SK-N-SH (cell line): ENCODE measurements at regions not wholly inside any gene's neighbourhood (a gene's known extent, or its start where the extent isn't known, plus 50 kb on each side); places are given as distances from the start of the nearest gene placed in this dataset.

Experiments used
- CTCF ChIA-PET: fragments of 300-600, 350-600 bp; formaldehyde crosslinking; extraction: SDS; loops from one replicate; lab custom pipeline; 2021; lab: Yijun Ruan, JAX
- POLR2A ChIA-PET: fragments of 350-600 bp; sonication (Branson Sonifier 250); formaldehyde crosslinking; extraction: SDS; loops from one replicate; lab custom pipeline; 2020; ENCODE audit warnings: antibody characterized with exemption, inconsistent platforms; lab: Yijun Ruan, JAX
- DNase-seq: peaks from one replicate; pipeline ENCODE4 v3.0.0; 2012
- H2AFZ ChIP-seq: fragments of 200-600 bp; sonication (generic); 2 replicates; pipeline ENCODE4 v1.8.1; 2016; ENCODE audit warnings: antibody characterized with exemption, mild to moderate bottlenecking, low read depth
- H3F3A ChIP-seq: fragments of 200-600 bp; sonication (generic); replicated peaks from 2 replicates; pipeline ENCODE3; 2016; ENCODE audit warnings: antibody characterized with exemption, mild to moderate bottlenecking; ENCODE audit not compliant: insufficient read depth
- H3K27ac ChIP-seq, 2 experiments: fragments of 200-500 bp in 1 of 2; fragments of 200-600 bp in 1 of 2; sonication (Bioruptor generic) in 1 of 2; sonication (generic), shearing (Covaris generic) in 1 of 2; 2 replicates each; pipeline versions ENCODE4 v1.5.1 to v1.6.1; 2014 to 2016; ENCODE audit warnings: low read depth in 2 of 2, inconsistent platforms in 1 of 2, low read length in 1 of 2, mild to moderate bottlenecking in 1 of 2, mixed read lengths in 1 of 2
- H3K27me3 ChIP-seq: fragments of 200-600 bp; sonication (generic), shearing (Covaris generic); 2 replicates; pipeline ENCODE4 v1.6.1; 2016; ENCODE audit warnings: mixed run types; ENCODE audit not compliant: insufficient read depth
- H3K36me3 ChIP-seq, 2 experiments: fragments of 200-500 bp in 1 of 2; fragments of 200-600 bp in 1 of 2; sonication (Bioruptor generic) in 1 of 2; sonication (generic) in 1 of 2; replicated peaks in 1 of 2; 2 replicates each; pipeline versions ENCODE3 to v1.5.1; 2014 to 2016; ENCODE audit warnings: low read length in 1 of 2, mild to moderate bottlenecking in 1 of 2; ENCODE audit not compliant: insufficient read depth in 2 of 2, control insufficient read depth in 1 of 2
- H3K4me1 ChIP-seq, 2 experiments: fragments of 200-500 bp in 1 of 2; fragments of 200-600 bp in 1 of 2; sonication (Bioruptor generic) in 1 of 2; sonication (generic), shearing (Covaris generic) in 1 of 2; 2 replicates each; pipeline versions ENCODE4 v1.5.1 to v1.6.1; 2014 to 2016; ENCODE audit warnings: low read depth in 1 of 2, low read length in 1 of 2, mixed run types in 1 of 2; ENCODE audit not compliant: insufficient read depth in 2 of 2, control insufficient read depth in 1 of 2
- H3K4me2 ChIP-seq: fragments of 200-600 bp; sonication (generic), shearing (Covaris generic); 2 replicates; pipeline ENCODE4 v1.6.1; 2017; ENCODE audit warnings: mixed run types
- H3K4me3 ChIP-seq, 2 experiments: fragments of 200-500 bp in 1 of 2; fragments of 200-600 bp in 1 of 2; sonication (Bioruptor generic) in 1 of 2; sonication (generic), shearing (Covaris generic) in 1 of 2; 2 replicates each; pipeline versions ENCODE4 v1.5.1 to v1.8.1; 2014 to 2016; ENCODE audit warnings: low read depth in 2 of 2, inconsistent platforms in 1 of 2, low read length in 1 of 2, mild to moderate bottlenecking in 1 of 2, mixed read lengths in 1 of 2, moderate library complexity in 1 of 2
- H3K79me2 ChIP-seq: fragments of 200-600 bp; sonication (generic); 2 replicates; pipeline ENCODE4 v1.8.1; 2017; ENCODE audit warnings: mild to moderate bottlenecking; ENCODE audit not compliant: insufficient read depth
- H3K9ac ChIP-seq: fragments of 200-600 bp; sonication (generic); 2 replicates; pipeline ENCODE4 v1.6.1; 2017; ENCODE audit warnings: mixed run types
- H3K9me2 ChIP-seq: fragments of 200-600 bp; sonication (generic); 2 replicates; pipeline ENCODE4 v1.6.1; 2017; ENCODE audit warnings: mixed run types
- H3K9me3 ChIP-seq: fragments of 200-600 bp; sonication (generic); 2 replicates; pipeline ENCODE4 v1.6.1; 2017; ENCODE audit warnings: mixed run types, mild to moderate bottlenecking, moderate library complexity
- H4K20me1 ChIP-seq: fragments of 200-600 bp; sonication (generic); 2 replicates; pipeline ENCODE4 v1.6.1; 2017; ENCODE audit warnings: mild to moderate bottlenecking, mixed run types; ENCODE audit not compliant: insufficient read depth
- CHD2 ChIP-seq: fragments of 150-350 bp; IDR thresholded peaks from 2 replicates; pipeline ENCODE4 v1.6.1; 2018; ENCODE audit warnings: low read length; ENCODE audit not compliant: partially characterized antibody
- ELF1 ChIP-seq: IDR thresholded peaks from 2 replicates; pipeline ENCODE4 v1.4.0; 2012
- EP300 ChIP-seq, 2 experiments: IDR thresholded peaks; 2 replicates each; pipeline versions ENCODE4 v1.4.0 to v1.6.1; 2012; ENCODE audit warnings: borderline replicate concordance in 1 of 2, low read depth in 1 of 2, low read length in 1 of 2
- EZH2phosphoT487 ChIP-seq: fragments of 200-600 bp; sonication (generic); IDR thresholded peaks from 2 replicates; pipeline ENCODE4 v1.6.1; 2017; ENCODE audit warnings: low read depth, mixed run types, mild to moderate bottlenecking, antibody characterized with exemption, moderate library complexity, borderline replicate concordance
- FOSL2 ChIP-seq: IDR thresholded peaks from 2 replicates; pipeline ENCODE4 v1.4.0; 2012; ENCODE audit warnings: low read depth, mild to moderate bottlenecking, moderate library complexity, borderline replicate concordance
- FOXM1 ChIP-seq: IDR thresholded peaks from 2 replicates; pipeline ENCODE4 v1.4.0; 2012; ENCODE audit warnings: low read depth, mild to moderate bottlenecking
- JUND ChIP-seq: IDR thresholded peaks from 2 replicates; pipeline ENCODE4 v1.4.0; 2012
- MAX ChIP-seq: IDR thresholded peaks from 2 replicates; pipeline ENCODE4 v1.4.0; 2012; ENCODE audit warnings: low read depth
- MXI1 ChIP-seq: IDR thresholded peaks from 2 replicates; pipeline ENCODE4 v1.6.1; 2012; ENCODE audit warnings: mild to moderate bottlenecking, low read depth, low read length, improper control_type of control experiment
- NFIC ChIP-seq: IDR thresholded peaks from 2 replicates; pipeline ENCODE4 v1.4.0; 2012; ENCODE audit warnings: borderline replicate concordance
- NRF1 ChIP-seq: IDR thresholded peaks from 2 replicates; pipeline ENCODE4 v1.6.1; 2012; ENCODE audit warnings: low read depth, mild to moderate bottlenecking, low read length
- PBX3 ChIP-seq: IDR thresholded peaks from 2 replicates; pipeline ENCODE4; 2012
- POLR2AphosphoS5 ChIP-seq: IDR thresholded peaks from 2 replicates; pipeline ENCODE4 v1.6.1; 2012; ENCODE audit warnings: low read depth, low read length
- RCOR1 ChIP-seq: fragments of 150-350 bp; IDR thresholded peaks from 2 replicates; pipeline ENCODE4 v1.6.1; 2017; ENCODE audit warnings: antibody characterized with exemption, low read length
- SMC3 ChIP-seq: IDR thresholded peaks from 2 replicates; pipeline ENCODE4 v1.6.1; 2012; ENCODE audit warnings: low read depth, low read length, improper control_type of control experiment
- TEAD4 ChIP-seq: IDR thresholded peaks from 2 replicates; pipeline ENCODE4 v1.4.0; 2012; ENCODE audit warnings: mild to moderate bottlenecking, borderline replicate concordance; ENCODE audit not compliant: insufficient read depth
- USF2 ChIP-seq: fragments of 150-350 bp; IDR thresholded peaks from 2 replicates; pipeline ENCODE4 v1.6.1; 2017; ENCODE audit warnings: antibody characterized with exemption, low read length, low read depth, borderline replicate concordance
- YY1 ChIP-seq: IDR thresholded peaks from 2 replicates; pipeline ENCODE4 v1.4.0; 2012; ENCODE audit warnings: low read depth, mild to moderate bottlenecking
- WGBS: methylation state at CpG from one replicate; pipeline ENCODE4 v1.1.6; 2017; ENCODE audit warnings: low lambda C conversion rate; 5-methylcytosine and 5-hydroxymethylcytosine counted together

GRCh38 chr17:31758646-31759045 lies 100.4 kb downstream of the COPRS start:
- 81% methylated on average over 1 of the region's 1 CpG for WGBS
- Histone ChIP-seq H3K79me2 (no peaks in the 10 kb centered on the region), H4K20me1 (no peaks in the 10 kb centered on the region), H3K9me2 (no peaks in the 10 kb centered on the region), H3K36me3 (no peaks in the 10 kb centered on the region), H3K4me2 (no peak overlapping the region), H3K27ac (no peak overlapping the region), H3K9me3 (no peaks in the 10 kb centered on the region), H3K27me3 (no peaks in the 10 kb centered on the region), H3F3A (no peaks in the 10 kb centered on the region), H2AFZ (no peak overlapping the region), H3K4me1 (peaks cover 0 to 4% of the 10 kb centered on the region in 2 experiments; a peak in 1 of 4 replicates), H3K9ac (no peak overlapping the region), H3K4me3 (no peak overlapping the region)
- ChIA-PET CTCF (interaction anchor here (1.3 kb wide), 1 partner anchor 322 kb away, joined by 3 read pairs; no protein-coding TSS in a partner anchor), POLR2A (no interaction called here)
- TF ChIP-seq EZH2phosphoT487 (no peak), RCOR1 (no peak)
- no peak for DNase-seq

GRCh38 chr17:31757097-31757496 lies 101.9 kb downstream of the COPRS start:
- ChIA-PET CTCF (interaction anchor here (1.1 kb wide), 1 partner anchor 14 kb away, joined by 4 read pairs; no protein-coding TSS in a partner anchor), POLR2A (no interaction called here)
- Histone ChIP-seq H3K27me3 (no peaks in the 10 kb centered on the region), H3K4me2 (no peak overlapping the region), H3K9ac (no peak overlapping the region), H3K36me3 (no peaks in the 10 kb centered on the region), H3K79me2 (no peaks in the 10 kb centered on the region), H3K9me3 (no peaks in the 10 kb centered on the region), H3K9me2 (no peaks in the 10 kb centered on the region), H3K4me3 (no peak overlapping the region), H3K4me1 (peaks cover 0 to 4% of the 10 kb centered on the region in 2 experiments; a peak in 1 of 4 replicates), H4K20me1 (no peaks in the 10 kb centered on the region), H3F3A (no peaks in the 10 kb centered on the region), H2AFZ (no peak overlapping the region), H3K27ac (no peak overlapping the region)
- no peak for DNase-seq
- 85% methylated on average over 2 of the region's 2 CpGs for WGBS
- TF ChIP-seq NRF1 (no peak), EP300 (IDR thresholded peaks at IDR 0.05; ENCODE audit: borderline replicate concordance in 1 of 2, low read depth in 1 of 2, low read length in 1 of 2) (no peak), NFIC (no peak), USF2 (no peak), FOXM1 (no peak), MXI1 (no peak), YY1 (no peak), JUND (no peak), MAX (no peak), POLR2AphosphoS5 (no peak), EZH2phosphoT487 (no peak), SMC3 (no peak), TEAD4 (no peak), ELF1 (no peak), RCOR1 (no peak), FOSL2 (no peak), PBX3 (no peak), CHD2 (no peak)
